ENCODE measurements at regions not wholly inside any gene's neighbourhood (a gene's known extent, or its start where the extent isn't known, plus 50 kb on each side); places are given as distances from the start of the nearest gene placed in this dataset.

DNA sequence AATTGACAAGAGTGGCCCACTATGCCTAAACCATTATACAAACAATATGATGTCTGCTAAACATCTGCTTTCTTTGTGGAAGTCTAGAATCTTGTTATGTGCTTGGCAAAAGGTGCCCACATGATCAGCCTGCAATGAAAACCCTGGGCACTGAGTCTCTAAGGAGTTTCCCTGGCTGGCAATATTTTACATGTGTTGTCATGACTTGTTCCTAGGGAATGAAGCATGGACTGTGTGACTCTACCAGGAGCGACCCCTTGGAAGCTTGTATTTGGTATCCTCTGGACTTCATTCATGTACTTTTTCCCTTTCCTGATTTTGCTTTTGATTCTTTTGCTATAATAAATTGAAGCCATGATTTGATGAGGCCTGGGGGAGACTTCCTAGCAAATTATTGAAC, 324.9 kb downstream of the HHIPL2 start:
- intact Hi-C loops (cut with micrococcal nuclease; ENCODE audit: unreplicated experiment): no loop called here
- no peak for DNase-seq
- Mint-ChIP-seq H3K4me3 (ENCODE audit: low read depth, unreplicated experiment) (no peak overlapping the region), H3K36me3 (ENCODE audit: insufficient read depth, unreplicated experiment) (no peaks in the 10 kb centered on the region), H3K4me1 (ENCODE audit: low read depth, unreplicated experiment) (no peaks in the 10 kb centered on the region), H3K9me3 (ENCODE audit: low read depth, unreplicated experiment) (peaks cover 12% of the 10 kb centered on the region), H3K27ac (ENCODE audit: unreplicated experiment) (no peak overlapping the region), H3K27me3 (ENCODE audit: unreplicated experiment) (no peaks in the 10 kb centered on the region)
- TF ChIP-seq, protein P1, sequence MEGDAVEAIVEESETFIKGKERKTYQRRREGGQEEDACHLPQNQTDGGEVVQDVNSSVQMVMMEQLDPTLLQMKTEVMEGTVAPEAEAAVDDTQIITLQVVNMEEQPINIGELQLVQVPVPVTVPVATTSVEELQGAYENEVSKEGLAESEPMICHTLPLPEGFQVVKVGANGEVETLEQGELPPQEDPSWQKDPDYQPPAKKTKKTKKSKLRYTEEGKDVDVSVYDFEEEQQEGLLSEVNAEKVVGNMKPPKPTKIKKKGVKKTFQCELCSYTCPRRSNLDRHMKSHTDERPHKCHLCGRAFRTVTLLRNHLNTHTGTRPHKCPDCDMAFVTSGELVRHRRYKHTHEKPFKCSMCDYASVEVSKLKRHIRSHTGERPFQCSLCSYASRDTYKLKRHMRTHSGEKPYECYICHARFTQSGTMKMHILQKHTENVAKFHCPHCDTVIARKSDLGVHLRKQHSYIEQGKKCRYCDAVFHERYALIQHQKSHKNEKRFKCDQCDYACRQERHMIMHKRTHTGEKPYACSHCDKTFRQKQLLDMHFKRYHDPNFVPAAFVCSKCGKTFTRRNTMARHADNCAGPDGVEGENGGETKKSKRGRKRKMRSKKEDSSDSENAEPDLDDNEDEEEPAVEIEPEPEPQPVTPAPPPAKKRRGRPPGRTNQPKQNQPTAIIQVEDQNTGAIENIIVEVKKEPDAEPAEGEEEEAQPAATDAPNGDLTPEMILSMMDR (IDR thresholded peaks at IDR 0.05; ENCODE audit: unreplicated experiment): no peak
- CTCF ChIA-PET: no interaction called here
- no TSS peak for BruUV-seq (replicated peaks)

GRCh38 chr1:222216255-222216754, 331.6 kb downstream of the HHIPL2 start:
- Mint-ChIP-seq H3K4me1 (ENCODE audit: low read depth, unreplicated experiment) (no peaks in the 10 kb centered on the region), H3K4me3 (ENCODE audit: low read depth, unreplicated experiment) (no peak overlapping the region), H3K27me3 (ENCODE audit: unreplicated experiment) (no peaks in the 10 kb centered on the region), H3K36me3 (ENCODE audit: insufficient read depth, unreplicated experiment) (no peaks in the 10 kb centered on the region), H3K27ac (ENCODE audit: unreplicated experiment) (no peak overlapping the region), H3K9me3 (ENCODE audit: low read depth, unreplicated experiment) (peaks cover 5% of the 10 kb centered on the region)
- intact Hi-C loops (cut with micrococcal nuclease; ENCODE audit: unreplicated experiment): no loop called here
- TF ChIP-seq, protein P1 (IDR thresholded peaks at IDR 0.05; ENCODE audit: unreplicated experiment): no peak
- CTCF ChIA-PET: no interaction called here
- no peak for DNase-seq
- BruUV-seq (replicated peaks): no TSS peak

DNA sequence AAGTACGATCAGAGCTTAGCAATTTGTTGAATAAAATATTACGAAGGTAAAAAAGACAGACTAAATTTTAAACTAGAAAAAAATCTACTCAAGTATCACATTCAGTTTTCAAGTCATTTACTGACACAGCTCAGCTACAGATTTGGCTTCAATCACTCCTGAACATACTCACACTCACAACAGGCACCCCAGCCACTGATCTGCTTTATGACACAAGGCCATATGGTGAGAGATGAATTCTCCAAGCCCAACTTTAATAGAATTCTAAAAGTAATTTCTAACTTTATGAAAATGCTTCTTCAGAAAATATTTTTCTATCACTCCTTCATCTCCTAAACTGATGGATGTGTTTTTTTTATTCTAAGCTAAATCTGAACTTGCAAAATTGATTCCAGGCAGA, 337.1 kb downstream of the HHIPL2 start:
- Mint-ChIP-seq H3K4me1 (ENCODE audit: low read depth, unreplicated experiment) (no peaks in the 10 kb centered on the region), H3K27me3 (ENCODE audit: unreplicated experiment) (no peaks in the 10 kb centered on the region), H3K4me3 (ENCODE audit: low read depth, unreplicated experiment) (no peak overlapping the region), H3K36me3 (ENCODE audit: insufficient read depth, unreplicated experiment) (no peaks in the 10 kb centered on the region), H3K27ac (ENCODE audit: unreplicated experiment) (no peak overlapping the region), H3K9me3 (ENCODE audit: low read depth, unreplicated experiment) (no peaks in the 10 kb centered on the region)
- no peak for DNase-seq
- TF ChIP-seq, protein P1 (IDR thresholded peaks at IDR 0.05; ENCODE audit: unreplicated experiment): no peak
- BruUV-seq (replicated peaks): no TSS peak
- intact Hi-C loops (cut with micrococcal nuclease; ENCODE audit: unreplicated experiment): no loop called here
- CTCF ChIA-PET: interaction anchor here (0.6 to 1.3 kb wide), 2 partner anchors 11 to 314 kb away, joined by 3 read pairs; no protein-coding TSS in a partner anchor

DNA sequence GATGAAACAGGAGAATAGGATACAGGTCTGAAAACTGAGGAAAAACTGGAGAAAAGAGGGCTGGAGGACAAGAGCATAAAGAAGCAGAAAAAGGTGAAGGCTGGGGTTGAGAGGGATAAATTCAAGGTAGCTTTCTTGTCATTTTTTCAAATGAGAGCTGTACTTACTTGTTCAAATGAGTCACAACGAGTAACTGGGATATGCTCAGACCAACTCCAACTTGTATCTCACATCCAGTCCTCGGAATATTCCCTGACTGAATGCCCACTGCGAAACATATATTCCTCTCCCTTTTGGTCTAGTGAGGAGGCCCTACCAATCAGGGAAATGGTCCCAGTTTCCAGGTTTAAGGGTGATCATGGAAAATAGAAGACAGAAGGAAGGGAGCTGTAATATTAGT, 343.4 kb downstream of the HHIPL2 start:
- no TSS peak for BruUV-seq (replicated peaks)
- no peak for DNase-seq
- Mint-ChIP-seq H3K4me3 (ENCODE audit: low read depth, unreplicated experiment) (no peak overlapping the region), H3K9me3 (ENCODE audit: low read depth, unreplicated experiment) (no peaks in the 10 kb centered on the region), H3K27me3 (ENCODE audit: unreplicated experiment) (peaks cover 20% of the 10 kb centered on the region), H3K27ac (ENCODE audit: unreplicated experiment) (no peak overlapping the region), H3K4me1 (ENCODE audit: low read depth, unreplicated experiment) (no peaks in the 10 kb centered on the region), H3K36me3 (ENCODE audit: insufficient read depth, unreplicated experiment) (no peaks in the 10 kb centered on the region)
- TF ChIP-seq, protein P1 (IDR thresholded peaks at IDR 0.05; ENCODE audit: unreplicated experiment): no peak
- intact Hi-C loops (cut with micrococcal nuclease; ENCODE audit: unreplicated experiment): no loop called here
- CTCF ChIA-PET: no interaction called here

All from Calu3 (cell line).